Vagina (tissue), 2 donors: ENCODE measurements at regions not wholly inside any gene's neighbourhood (a gene's known extent, or its start where the extent isn't known, plus 50 kb on each side); places are given as distances from the start of the nearest gene placed in this dataset.

ENCODE experiments used
- DNase-seq, 2 donors: peaks; one replicate each; pipeline ENCODE4 v3.0.0-alpha.2; 2017; ENCODE audit errors: extremely low spot score in 2 of 2
- H3K27ac ChIP-seq: fragments of 200-600 bp; sonication (generic); one replicate; pipeline ENCODE4 v1.5.1; 2019
- H3K27me3 ChIP-seq: fragments of 200-600 bp; sonication (generic); one replicate; pipeline ENCODE4 v1.5.1; 2019
- H3K36me3 ChIP-seq, 2 donors: fragments of 200-600 bp; sonication (generic); one replicate each; pipeline ENCODE4 v1.5.1; 2017 to 2019
- H3K4me1 ChIP-seq: fragments of 200-600 bp; sonication (generic); one replicate; pipeline ENCODE4 v1.5.1; 2019
- H3K4me3 ChIP-seq, 2 donors: fragments of 200-600 bp; sonication (generic); 1 replicate in 1 of 2; 2 replicates in 1 of 2; pipeline ENCODE4 v1.5.1; 2016 to 2019
- H3K9me3 ChIP-seq: fragments of 200-600 bp; sonication (generic); one replicate; pipeline ENCODE4 v1.5.1; 2019
- POLR2A ChIP-seq, 2 donors: fragments of 450-650 bp; IDR thresholded peaks; one replicate each; pipeline ENCODE4 v1.6.1; 2017; ENCODE audit warnings: antibody characterized with exemption in 2 of 2, mild to moderate bottlenecking in 2 of 2, moderate library complexity in 2 of 2
- POLR2AphosphoS5 ChIP-seq, 2 donors: sonication (generic); formaldehyde crosslinking; IDR thresholded peaks; one replicate each; pipeline ENCODE4 v1.9.0; 2017; ENCODE audit warnings: antibody characterized with exemption in 2 of 2, mild to moderate bottlenecking in 2 of 2, low read depth in 1 of 2; ENCODE audit not compliant: insufficient read depth in 1 of 2
- intact Hi-C: fragments of 100-400 bp; cut with DNase I; formaldehyde crosslinking; loops from one replicate; pipeline ENCODE4 v1.15.1; 2023
- TF ChIP-seq, protein P1 (sequence below), 3 experiments: fragments of 450-650 bp in 2 of 3; fragments of 200-600 bp in 1 of 3; sonication (generic) in 1 of 3; IDR thresholded peaks; one replicate each; pipeline ENCODE4 v1.5.1; 2017 to 2019; ENCODE audit warnings: antibody characterized with exemption in 3 of 3, mild to moderate bottlenecking in 2 of 3, moderate library complexity in 2 of 3

DNA sequence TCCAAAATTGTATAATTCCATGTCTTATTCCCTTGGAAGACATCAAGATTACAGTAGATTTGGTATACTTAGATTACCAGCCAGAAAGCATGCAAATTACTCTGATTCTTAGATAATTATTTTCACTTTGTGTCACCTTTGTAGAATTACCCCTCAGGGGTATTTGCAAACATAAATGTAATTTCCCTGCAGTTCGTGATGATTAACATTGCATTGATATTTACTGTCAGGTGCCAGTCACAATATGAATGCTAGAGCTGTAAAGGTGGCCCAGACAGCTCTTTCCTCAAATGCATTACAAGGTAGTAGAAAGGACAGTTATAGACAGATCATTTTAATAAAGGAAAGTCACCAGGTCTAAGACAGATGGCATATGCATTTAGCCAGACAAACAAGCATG lies 1537.5 kb upstream of the PIK3C3 start:
- no peak for DNase-seq
- Histone ChIP-seq H3K9me3 (no peaks in the 10 kb centered on the region), H3K36me3 (no peaks in the 10 kb centered on the region), H3K27me3 (no peaks in the 10 kb centered on the region), H3K4me3 (no peak overlapping the region), H3K27ac (no peak overlapping the region), H3K4me1 (no peaks in the 10 kb centered on the region)
- intact Hi-C loops, result no loop called here
- no peak for TF ChIP-seq POLR2A (IDR thresholded peaks at IDR 0.05)

DNA sequence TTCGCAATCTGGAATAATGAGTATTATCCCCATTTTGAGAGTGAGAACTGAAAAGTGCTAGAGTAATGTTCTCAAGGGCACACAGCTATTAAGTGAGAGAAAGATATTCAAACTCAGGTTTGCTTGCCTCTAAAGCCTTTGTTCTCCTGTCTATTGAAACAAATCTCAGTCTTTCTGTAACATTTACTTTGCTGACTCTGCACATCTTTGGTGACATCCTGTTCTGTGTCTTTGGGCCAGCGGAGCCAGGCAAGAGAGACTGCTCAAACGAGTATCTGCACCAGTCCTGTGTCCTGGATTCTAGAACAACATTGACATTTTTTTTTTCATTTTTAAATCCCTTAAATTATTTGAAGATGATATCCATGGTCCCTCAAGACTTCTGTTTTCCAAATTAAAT lies 1539.2 kb upstream of the PIK3C3 start:
- TF ChIP-seq POLR2AphosphoS5 (IDR thresholded peaks at IDR 0.05; ENCODE audit: insufficient read depth in 1 of 2, low read depth in 1 of 2) (no peak), POLR2A (IDR thresholded peaks at IDR 0.05) (no peak)
- TF ChIP-seq, protein P1, sequence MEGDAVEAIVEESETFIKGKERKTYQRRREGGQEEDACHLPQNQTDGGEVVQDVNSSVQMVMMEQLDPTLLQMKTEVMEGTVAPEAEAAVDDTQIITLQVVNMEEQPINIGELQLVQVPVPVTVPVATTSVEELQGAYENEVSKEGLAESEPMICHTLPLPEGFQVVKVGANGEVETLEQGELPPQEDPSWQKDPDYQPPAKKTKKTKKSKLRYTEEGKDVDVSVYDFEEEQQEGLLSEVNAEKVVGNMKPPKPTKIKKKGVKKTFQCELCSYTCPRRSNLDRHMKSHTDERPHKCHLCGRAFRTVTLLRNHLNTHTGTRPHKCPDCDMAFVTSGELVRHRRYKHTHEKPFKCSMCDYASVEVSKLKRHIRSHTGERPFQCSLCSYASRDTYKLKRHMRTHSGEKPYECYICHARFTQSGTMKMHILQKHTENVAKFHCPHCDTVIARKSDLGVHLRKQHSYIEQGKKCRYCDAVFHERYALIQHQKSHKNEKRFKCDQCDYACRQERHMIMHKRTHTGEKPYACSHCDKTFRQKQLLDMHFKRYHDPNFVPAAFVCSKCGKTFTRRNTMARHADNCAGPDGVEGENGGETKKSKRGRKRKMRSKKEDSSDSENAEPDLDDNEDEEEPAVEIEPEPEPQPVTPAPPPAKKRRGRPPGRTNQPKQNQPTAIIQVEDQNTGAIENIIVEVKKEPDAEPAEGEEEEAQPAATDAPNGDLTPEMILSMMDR (IDR thresholded peaks at IDR 0.05), result no peak
- intact Hi-C loops, result no loop called here
- H3K27ac ChIP-seq, result no peak overlapping the region
- no peaks in the 10 kb centered on the region for H3K4me1 ChIP-seq
- H3K4me3 ChIP-seq, result no peak overlapping the region
- DNase-seq, result no peak
- H3K27me3 ChIP-seq, result no peaks in the 10 kb centered on the region
- H3K36me3 ChIP-seq, result no peaks in the 10 kb centered on the region
- H3K9me3 ChIP-seq, result no peaks in the 10 kb centered on the region

DNA sequence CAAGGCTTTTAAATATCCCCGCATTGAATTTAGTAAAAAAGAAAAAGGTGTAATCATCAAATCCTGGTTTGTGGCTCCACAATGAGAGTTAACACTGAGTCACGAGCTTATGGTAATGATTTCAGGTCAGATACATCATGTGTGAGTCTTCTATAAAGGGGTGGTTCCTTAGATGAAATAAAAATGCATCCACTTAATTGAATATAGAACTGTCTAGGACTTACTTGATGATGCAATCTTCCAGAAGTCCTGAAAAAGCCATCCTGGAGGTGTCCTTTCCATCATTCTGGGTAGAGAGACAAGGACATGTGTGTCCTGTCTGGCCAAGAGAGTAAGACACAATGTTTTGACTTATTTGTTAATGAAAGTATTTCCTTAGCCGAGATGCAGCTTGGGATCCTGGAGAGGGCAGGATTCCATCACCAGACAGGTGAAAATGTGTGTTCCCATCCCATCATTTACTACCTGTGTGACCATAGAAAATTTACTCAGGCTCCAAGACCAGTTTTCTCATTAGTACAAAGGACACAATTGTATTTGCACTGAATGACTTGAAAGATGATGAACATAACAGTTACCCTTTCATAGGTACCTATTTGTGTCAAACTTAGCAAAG lies 1539.8 kb upstream of the PIK3C3 start:
- Histone ChIP-seq H3K27ac (no peak overlapping the region), H3K36me3 (no peaks in the 10 kb centered on the region), H3K4me3 (no peak overlapping the region), H3K9me3 (no peaks in the 10 kb centered on the region), H3K4me1 (no peaks in the 10 kb centered on the region), H3K27me3 (no peaks in the 10 kb centered on the region)
- DNase-seq, result no peak
- intact Hi-C loops, result no loop called here
- no peak for TF ChIP-seq POLR2A (IDR thresholded peaks at IDR 0.05)
- TF ChIP-seq, protein P1 (IDR thresholded peaks at IDR 0.05), result no peak
- no peak for TF ChIP-seq POLR2AphosphoS5 (IDR thresholded peaks at IDR 0.05; ENCODE audit: insufficient read depth in 1 of 2, low read depth in 1 of 2)

DNA sequence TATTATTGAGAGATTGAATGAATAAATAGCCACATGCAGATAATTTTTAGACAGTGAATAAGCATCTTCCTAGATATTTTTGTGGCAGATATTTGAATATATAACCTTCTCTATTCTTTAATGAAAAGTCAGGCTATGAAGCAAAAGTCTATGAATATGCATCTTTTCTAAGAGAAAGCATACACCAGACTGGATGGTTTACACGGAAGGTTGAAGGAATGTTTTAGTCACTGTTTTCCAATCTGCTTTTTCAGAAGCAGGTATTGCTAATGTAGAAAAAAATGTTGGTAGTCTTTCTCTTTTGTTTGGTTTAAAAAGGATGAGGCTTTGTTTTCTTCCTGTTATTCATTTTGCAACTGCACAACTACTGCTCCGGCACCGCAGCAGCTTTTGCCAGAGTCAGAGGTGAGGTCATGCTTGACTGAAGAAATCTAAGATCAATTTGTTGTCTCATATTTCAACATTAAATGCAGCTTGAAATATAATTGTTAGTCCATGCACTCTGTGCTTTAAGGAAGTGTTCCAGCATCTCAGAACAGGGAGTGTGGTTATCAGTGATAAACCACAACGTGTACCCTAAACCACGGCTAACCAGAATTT lies 1540.8 kb upstream of the PIK3C3 start:
- TF ChIP-seq, protein P1 (IDR thresholded peaks at IDR 0.05), result no peak
- TF ChIP-seq POLR2A (IDR thresholded peaks at IDR 0.05), result no peak
- TF ChIP-seq POLR2AphosphoS5 (IDR thresholded peaks at IDR 0.05; ENCODE audit: insufficient read depth in 1 of 2, low read depth in 1 of 2), result no peak
- H3K27me3 ChIP-seq, result no peaks in the 10 kb centered on the region
- no peaks in the 10 kb centered on the region for H3K4me1 ChIP-seq
- H3K4me3 ChIP-seq, result no peak overlapping the region
- no peaks in the 10 kb centered on the region for H3K36me3 ChIP-seq
- H3K9me3 ChIP-seq, result no peaks in the 10 kb centered on the region
- no peak overlapping the region for H3K27ac ChIP-seq
- no peak for DNase-seq
- intact Hi-C loops, result no loop called here

DNA sequence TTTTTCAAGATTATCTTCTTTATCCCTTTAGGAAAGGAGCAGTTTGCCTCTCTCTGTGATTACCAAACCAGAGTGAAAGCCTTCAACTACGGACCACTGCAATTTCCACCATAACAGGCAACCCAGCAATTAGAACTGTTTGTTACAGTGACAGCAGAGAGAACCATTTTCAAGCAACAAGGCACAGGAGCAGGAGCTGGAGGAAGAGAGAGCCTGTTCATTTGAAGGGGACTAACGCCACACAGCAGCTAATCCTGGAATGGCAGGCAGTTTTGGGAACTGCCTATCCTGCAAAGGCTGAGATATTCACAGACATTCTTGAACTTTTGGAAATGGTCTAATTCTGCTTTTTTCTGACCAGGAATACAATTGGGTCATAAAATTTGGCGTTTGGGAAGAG lies 1541.9 kb upstream of the PIK3C3 start:
- no peaks in the 10 kb centered on the region for H3K27me3 ChIP-seq
- TF ChIP-seq POLR2A (IDR thresholded peaks at IDR 0.05), result no peak
- TF ChIP-seq, protein P1 (IDR thresholded peaks at IDR 0.05), result no peak
- no peak for TF ChIP-seq POLR2AphosphoS5 (IDR thresholded peaks at IDR 0.05; ENCODE audit: insufficient read depth in 1 of 2, low read depth in 1 of 2)

More for the DNA sequence above, 1541.9 kb upstream of the PIK3C3 start:
- no peaks in the 10 kb centered on the region for H3K9me3 ChIP-seq
- intact Hi-C loops, result no loop called here
- H3K4me3 ChIP-seq, result no peak overlapping the region
- no peaks in the 10 kb centered on the region for H3K36me3 ChIP-seq
- DNase-seq, result no peak
- no peaks in the 10 kb centered on the region for H3K4me1 ChIP-seq
- no peak overlapping the region for H3K27ac ChIP-seq
